Ramos (cell line): ENCODE measurements at regions not wholly inside any gene's neighbourhood (a gene's known extent, or its start where the extent isn't known, plus 50 kb on each side); places are given as distances from the start of the nearest gene placed in this dataset.

ENCODE experiments used
- in situ Hi-C: fragments of 300-500 bp; cut with MboI; formaldehyde crosslinking; loops from one replicate; pipeline ENCODE4 v1.14.3; 2022; ENCODE audit warnings: low sequenced_read_pairs; ENCODE audit not compliant: unreplicated experiment

DNA sequence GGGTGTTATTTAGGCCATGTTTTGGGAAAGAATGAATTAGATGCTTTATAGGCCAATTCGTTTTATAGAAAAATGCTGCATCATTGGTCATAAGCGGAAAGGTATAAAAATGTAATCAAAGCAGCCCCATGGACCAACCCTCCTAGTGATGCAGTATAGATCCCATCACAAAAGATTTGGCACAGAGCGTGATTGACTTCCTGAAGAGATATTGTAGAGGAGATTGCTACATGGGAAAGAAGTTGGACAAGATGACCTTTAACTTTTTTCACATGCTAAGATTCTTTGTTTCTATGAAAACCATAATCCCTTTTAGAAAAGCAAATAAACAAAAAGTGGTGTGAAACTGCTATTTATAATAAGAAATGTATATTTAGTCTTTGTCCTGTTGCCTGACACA is 136.5 kb upstream of the FNDC3A start:
- in situ Hi-C loops, result no loop called here

DNA sequence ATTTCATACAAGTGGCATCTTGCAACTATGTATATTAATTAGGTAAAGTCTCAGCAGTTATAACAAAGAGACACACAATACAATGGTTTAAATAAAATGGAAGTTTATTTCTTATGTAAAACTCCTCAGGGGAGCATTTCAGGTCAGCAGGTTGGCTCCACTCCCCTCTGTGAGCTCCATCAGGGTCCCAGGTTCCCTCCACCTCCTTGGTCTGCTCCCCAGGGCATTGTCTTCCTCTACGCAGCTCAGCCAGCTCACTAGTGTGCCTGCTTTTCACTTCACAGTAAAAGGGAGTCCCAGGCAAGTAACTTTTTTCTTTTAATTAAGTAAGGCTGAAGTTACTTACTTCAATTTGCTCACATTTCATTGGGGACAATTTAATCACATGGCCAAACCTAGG is 135.3 kb upstream of the FNDC3A start:
- in situ Hi-C loops, result no loop called here

DNA sequence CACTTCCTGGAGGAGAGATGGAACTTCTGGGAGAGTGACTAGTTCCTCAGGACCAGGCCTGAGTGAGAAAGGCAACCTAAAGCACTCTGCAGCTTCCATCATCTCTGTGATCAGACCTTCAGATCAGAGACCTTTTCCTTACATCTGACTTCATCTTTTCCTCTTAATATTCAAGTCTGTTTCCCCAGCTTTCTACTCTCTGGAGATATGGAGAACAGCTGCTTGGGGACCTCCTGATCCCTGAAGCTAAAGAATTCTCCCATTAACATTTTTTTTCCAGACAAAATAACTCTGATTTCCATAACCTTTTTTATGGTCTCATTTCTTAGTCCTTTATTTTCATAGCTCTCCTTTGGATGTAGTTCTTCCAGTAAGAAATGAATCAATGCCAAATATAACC is 133.4 kb upstream of the FNDC3A start:
- in situ Hi-C loops, result no loop called here

DNA sequence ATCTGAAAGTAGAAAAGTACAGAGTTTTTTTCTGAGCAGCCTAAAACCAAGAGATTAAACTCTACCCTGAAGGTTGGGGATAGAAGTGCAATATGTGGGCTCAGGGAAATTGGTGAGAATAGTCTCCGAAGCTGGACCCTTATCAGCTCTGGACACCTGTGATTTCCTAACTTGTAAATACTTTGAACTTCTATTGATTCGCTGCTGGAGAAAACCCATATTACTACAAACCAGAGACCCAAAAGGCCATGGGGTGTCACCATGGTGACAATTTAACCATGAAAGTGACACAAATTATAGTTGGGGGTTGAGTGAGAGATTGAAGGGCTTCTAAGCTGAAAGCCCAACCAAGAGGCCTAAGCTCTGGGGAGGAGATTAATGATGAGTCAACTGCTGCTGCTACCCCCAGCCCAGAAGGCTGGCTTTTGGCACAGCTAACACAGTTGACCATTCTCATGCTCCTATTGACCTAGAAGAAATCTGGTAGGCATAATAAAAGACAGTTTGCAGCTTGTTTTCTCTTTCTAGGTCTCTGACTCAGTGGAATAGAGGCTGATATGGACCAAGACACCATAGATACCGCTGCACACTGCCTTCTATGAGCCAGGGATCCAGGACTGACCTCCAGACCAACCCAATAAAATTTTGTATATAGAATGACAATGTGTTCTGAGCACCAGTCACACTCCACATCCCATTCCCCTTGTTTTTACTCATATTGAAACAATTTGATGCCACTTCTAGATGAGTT is 131.9 kb upstream of the FNDC3A start:
- in situ Hi-C loops, result no loop called here

DNA sequence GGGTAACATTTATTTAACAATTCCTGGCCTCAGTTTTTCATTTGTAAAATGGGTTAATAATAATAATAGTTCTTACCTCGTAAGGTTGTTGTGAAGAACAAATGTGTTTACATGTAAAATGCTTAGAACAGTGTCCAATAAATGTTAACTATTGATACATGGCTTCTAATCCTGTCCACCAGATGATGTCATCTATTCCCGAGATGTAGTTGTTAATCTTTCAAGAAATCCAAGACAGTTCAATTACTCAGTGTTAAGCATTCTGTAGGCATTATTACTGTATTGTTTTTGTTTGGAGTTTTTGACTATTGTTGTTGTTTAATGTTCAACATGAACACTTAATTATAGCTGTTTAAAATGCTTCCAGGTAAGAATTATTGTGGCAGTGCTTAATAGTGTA is 131.0 kb upstream of the FNDC3A start:
- in situ Hi-C loops, result no loop called here

DNA sequence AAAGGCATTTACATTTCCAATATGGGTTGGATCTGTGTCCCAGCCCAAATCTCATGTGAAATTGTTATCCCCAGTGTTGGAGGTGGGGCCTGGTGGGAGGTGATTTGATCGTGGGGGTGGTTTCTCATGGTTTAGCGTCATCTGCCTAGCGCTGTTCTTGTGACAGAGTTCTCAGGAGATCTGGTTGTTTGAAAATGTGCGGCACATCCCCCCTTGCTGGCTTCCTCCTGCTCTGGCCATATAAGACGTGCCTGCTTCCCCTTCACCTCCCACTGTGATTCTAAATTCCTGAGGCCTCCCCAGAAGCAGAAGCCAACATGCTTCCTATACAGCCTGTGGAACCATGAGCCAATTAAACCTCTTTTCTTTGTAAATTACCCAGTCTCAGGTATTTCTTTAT is 126.2 kb upstream of the FNDC3A start:
- in situ Hi-C loops, result no loop called here

DNA sequence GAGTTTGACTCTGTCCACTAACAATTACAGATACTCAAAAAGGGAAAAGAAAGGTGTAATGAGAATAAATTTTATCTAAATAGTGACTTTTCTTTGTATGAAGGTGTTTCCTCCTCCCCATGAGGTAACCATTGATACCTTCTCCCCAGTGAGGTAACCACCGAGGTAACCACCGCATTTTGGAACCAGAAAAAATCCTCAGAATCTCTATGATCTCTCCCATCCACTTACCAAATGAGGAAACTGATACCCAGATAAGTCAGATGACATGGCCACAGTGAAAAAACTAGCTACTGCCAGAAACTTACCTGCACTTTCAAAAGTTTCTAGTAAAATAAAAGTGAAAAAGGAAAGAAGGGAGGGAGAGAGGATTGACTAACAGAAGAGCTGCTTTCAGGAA is 124.0 kb upstream of the FNDC3A start:
- in situ Hi-C loops, result no loop called here

DNA sequence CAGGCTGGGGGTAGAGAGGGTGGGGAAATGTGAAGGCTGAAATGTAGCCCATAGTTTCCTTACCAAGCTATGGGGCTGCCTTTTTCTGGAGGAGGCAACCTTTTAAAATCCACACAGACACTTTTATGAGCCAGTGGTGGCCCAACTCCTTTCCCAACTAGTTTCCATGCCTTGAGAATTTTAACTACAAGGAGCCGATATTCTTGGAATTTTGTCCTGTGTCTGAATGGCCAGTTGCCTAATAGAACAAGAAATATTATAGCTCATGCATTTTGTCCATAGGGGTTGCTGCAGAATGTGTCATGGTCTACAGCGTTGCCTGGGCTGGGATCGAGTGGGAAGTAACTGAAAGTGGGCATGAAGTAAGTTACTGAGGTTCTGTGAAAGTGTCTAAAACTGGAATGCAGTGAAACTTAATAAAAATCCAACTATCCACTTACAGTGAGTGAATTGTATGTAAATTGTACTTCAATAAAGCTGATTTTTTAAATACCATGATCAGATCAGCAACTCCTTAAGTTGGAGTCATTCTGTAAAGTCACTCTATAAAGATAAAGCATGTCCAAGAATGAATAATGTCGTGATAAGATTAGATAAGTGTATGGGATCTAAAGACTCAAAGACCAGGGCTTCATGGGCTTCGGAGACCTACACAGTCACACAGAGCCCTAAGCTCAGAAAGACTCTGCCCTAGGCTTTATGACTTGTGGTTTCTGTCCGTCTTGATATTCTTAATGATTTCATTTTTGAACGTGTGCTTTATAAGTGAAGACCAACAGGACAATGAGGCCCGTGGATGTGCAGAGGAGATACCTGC is 122.6 kb upstream of the FNDC3A start:
- in situ Hi-C loops, result no loop called here

DNA sequence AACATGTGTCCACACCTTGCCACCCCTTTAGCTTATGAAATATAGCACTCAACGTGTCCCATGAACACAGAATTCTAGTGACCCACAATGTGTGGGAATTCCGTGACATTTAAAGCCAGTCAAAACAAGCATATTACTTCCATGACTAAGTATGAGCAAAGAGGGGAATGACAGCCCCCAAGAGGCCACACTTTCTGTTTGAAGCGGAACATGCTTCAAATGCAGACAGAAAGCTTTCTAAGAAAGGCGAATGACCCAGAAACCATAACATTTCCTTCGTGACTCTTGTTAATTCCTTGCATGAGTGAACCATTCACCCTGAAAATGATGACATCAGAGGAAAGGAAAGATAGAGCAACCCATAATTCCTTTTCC is 122.0 kb upstream of the FNDC3A start:
- in situ Hi-C loops, result no loop called here

DNA sequence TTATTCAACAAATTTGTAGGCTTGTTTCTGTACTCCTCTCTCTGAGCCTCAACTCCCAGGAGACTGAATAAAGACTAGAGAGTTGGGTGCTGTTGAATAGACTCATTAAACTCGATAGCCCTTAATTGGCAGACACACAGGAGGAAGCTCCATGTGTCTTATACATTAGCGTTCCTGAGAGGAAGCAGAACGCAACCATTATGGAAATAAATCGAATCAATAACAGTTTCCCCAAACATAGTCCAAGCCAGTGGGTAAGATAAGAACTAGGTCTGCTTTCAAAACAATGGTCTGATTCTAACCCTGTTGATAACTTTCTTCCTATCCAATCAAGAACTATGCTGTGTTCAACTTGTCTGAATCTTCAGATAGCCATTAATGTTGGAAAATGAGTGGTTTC is 118.1 kb upstream of the FNDC3A start:
- in situ Hi-C loops, result no loop called here

DNA sequence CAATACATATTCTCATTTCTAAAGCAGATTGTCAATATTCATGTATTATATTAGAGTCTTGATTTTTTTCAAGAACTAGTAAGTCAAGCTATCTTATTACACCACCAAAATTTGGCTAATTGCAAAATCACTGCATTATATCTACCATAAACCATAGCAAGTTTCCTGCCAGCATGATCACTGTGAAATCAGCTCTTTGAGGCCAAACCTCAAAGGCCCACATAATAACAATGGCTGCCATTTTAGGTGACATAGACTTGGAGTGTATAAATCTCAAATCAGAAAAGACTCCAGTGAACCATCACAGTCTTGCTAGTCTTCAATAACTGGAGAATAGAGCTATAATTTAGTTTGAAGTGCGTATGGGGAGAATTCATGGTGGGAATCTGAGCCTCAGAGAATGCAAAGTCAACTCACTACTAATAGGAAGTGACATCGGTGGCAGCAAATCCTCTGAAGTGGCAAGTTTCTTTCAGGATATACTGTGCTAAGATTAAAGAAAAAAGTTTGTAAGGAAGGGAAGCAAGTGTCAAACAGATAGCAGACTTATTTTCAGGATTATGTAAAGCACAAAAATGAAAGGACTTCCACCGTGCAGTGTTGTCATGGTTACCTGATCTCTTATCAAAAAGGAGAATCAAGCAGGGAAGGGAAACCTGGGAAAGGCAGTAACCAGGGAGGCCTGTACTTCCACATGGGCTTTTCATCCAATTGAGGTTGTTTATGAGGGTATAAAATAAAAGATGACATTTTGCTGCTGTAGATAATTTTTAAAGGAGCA is 117.4 kb upstream of the FNDC3A start:
- in situ Hi-C loops, result no loop called here

DNA sequence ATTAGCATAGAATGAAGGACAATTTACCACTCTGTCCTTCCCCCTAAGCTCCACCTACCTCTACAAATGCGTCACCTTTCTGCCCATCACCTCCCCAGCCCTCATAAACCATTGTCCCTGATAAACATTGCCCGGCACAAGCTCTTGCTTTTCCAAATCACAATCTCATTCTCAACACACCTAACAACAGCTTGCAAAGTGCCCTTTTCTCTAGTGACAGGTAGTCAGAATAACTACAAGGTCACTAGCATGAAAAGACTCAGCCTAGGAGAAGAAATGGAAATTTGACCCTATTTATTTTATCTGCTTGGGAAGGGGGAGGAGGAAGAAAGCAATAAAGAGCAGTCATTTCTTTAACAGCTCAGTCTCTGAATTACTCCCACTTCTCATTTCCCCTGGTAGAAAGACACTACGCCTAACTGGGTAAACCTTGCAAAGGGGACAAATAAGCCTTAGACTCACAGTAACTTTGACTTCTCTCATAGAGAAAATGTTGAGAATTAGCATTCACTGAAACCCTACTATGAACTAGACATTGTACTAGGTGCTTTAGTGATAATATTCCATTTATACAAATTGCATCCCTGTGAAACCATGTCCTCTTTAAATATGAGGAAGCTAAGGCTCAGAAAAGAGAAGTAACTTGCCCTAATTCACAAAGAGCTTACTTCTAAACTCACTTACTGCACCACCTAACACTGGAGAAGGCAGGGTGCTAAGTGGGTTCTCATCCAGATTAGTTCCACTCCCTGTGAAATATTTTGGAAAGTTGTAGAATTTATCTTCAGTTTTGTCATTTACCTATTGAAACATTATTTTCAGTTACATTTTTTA is 116.2 kb upstream of the FNDC3A start:
- in situ Hi-C loops, result no loop called here

DNA sequence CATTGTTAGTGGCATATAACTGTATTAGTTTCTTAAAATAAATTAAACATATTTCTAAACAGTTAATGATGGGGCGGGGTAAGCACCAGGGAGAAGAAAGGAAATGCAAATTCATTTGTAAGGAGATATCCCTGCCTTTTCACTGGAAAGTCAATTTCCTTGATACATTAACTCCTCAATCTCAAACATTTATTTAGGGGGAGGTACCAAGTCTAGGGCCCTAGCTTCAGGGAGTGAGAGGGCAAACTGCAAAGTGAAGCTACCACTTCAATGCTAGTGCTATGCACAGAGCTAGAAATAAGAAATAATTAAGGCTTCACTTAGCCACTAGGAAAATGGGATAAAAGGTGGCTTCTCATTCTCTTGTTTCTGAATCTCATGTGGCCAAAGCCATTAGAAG is 115.3 kb upstream of the FNDC3A start:
- in situ Hi-C loops, result no loop called here

DNA sequence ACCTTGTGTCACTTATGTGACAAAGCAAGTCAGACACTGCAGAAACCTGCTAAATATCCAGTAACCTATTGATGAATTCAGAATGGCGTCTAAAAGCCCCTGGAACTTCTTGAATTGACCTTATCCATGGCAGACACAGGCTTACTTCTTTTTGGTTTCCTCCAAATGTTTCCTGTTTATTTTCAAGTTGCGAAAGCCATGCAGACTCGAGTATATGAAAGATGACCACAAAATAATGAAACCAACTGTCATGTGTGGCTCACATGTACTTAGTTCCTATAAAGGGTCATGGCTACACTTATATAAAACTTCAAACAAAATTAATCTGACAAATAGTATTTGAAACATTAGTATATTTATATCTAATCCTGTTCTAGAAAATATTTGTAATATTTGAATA is 113.1 kb upstream of the FNDC3A start:
- in situ Hi-C loops, result no loop called here

DNA sequence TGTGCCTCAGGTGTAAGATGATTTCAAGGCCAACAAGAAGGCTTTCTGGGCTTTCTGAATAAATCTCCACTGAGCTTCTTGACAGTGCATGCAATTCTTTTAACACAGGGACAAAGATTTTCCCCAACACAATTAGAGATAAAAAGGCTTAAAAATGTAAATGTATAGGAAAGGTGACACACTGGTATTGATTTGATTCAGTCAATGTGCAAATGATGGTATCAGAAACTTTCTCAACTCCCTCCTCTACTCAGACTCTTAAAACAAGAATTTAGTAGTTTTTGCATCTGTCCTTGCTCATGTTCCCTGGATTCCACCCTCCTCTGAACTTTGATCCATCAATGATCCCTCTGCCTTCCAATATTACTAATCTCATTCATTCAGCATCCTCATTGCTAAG is 111.6 kb upstream of the FNDC3A start:
- in situ Hi-C loops, result no loop called here

DNA sequence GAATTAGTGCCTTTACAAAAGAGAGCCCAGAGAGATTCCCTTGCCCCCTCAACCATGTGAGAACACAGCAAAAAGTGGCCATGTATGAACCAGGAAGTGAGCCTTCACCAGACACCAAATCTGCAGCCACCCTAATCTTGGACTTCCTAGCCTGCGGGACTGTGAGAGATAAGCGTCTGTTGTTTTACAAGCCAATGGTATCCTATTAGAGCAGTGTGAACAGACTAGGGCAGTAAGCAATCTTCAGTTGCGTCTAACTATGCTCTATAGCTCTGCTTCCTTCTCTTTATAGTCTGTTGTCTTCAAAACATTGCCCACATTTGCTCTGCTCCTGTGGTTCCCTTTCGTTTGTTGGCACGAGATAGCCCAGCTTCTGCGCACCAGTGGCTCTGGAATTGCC is 109.5 kb upstream of the FNDC3A start:
- in situ Hi-C loops, result no loop called here

DNA sequence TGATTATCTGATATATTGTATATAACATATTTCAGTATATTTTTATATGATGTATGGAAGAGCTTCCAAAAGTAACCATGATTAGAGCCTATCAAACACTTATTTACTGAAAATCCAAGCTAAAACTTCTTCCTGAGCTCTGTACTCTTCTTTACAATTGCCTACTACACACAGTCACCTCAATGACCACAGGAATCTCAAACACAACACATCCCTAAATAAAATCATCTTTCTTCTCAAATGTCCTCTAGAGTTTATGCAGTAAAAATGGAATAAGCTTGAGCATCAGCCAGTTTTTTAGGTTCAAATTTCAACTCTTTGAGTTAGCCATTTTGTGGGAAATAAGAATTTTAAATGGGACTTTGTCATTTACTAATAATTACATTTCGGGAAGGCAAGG is 102.6 kb upstream of the FNDC3A start:
- in situ Hi-C loops, result no loop called here

DNA sequence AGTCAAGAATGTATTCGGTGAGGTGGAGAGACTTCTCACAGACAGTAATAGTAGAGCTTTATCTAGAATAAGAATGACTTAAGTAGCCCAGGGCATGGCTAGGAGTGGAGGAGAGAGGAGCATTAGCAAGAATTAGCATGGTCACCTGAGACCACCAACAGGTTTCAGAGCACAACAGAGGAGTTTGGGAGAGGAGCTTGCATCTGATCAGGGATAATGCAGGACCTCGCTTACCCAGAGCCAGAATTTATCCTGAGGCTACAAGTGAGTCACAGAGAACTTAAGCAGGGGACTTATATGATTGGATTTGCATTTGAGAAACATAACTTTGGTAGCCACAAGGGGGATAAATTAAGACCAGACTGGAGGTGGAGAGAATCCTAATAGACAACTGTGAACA is 102.1 kb upstream of the FNDC3A start:
- in situ Hi-C loops, result no loop called here

DNA sequence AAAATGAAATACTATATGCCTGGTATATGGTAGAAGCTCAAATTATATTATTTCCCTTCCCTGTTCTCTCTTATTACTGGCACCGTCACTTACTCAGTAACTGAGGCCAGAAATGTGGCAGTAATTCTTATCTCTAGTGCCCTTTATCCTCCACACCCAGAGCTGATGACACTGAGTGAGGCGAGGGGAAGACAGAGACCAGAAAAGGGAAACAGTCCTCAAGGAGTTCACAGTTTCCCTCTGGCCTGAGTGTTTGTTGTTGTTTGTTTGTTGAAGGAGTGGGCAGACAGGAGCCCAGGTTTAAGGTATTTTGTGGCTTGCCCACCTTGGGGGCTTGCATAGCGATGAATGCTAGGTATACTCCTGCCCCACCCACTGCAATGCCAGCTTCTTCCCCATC is 101.5 kb upstream of the FNDC3A start:
- in situ Hi-C loops, result no loop called here

DNA sequence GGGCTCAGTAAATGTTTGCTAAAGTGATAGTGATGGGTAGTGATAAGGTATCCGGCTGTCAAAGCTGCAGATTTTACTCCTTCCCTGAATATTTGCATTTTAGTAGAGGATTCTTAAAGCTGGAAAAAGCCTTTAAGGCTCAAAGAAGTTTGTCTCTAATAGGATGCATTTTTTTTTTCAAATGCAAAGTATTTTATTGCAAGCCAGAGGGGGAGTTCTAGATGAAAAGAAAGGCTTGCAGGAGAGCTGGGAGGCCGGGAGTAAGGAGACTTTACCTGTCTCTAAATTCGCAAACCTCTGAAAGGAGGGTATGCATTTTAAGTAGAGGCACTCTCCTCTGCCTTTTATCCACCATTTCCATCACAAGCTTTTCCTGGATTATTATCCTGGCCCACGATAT is 100.7 kb upstream of the FNDC3A start:
- in situ Hi-C loops, result no loop called here
